ENCODE measurements at regions not wholly inside any gene's neighbourhood (a gene's known extent, or its start where the extent isn't known, plus 50 kb on each side); places are given as distances from the start of the nearest gene placed in this dataset.
A peak's percentile ranks its signal among the peaks of the same experiment; 100 is the strongest.

DNA sequence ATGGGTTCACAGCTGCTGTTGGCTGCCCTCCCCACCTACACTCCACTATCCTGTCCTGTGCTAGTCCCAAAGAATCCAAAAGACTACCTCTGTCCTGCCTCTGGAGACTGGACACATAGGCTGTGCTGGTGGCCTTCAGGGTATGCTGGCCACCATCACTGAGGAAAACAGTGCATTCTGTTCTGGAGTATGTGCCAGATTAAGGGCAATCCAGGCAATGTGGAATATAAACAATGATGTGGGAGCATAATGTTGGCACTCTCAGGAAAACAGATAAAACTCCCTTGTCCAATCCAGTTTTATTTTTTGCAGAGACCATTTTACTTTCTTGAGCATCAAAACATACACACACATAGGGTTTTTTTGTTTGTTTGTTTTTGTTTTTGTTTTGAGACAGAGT is 94.3 kb downstream of the GLUL start:
- Histone ChIP-seq H3K27ac (replicated peaks) (no peak overlapping the region), H3K27me3 (ENCODE audit: insufficient read depth, poor library complexity, severe bottlenecking) (no peaks in the 10 kb centered on the region), H3K4me3 (replicated peaks; ENCODE audit: insufficient read depth, low read length) (no peak overlapping the region)
- no peak for TF ChIP-seq SPI1 (IDR thresholded peaks at IDR 0.05; ENCODE audit: borderline replicate concordance, low read depth)
- TF ChIP-seq POLR2AphosphoS5 (IDR thresholded peaks at IDR 0.05; ENCODE audit: low read depth): no peak
- no peak for TF ChIP-seq CTCF (IDR thresholded peaks at IDR 0.05; ENCODE audit: insufficient read depth, low read length)
- TF ChIP-seq, protein P1, sequence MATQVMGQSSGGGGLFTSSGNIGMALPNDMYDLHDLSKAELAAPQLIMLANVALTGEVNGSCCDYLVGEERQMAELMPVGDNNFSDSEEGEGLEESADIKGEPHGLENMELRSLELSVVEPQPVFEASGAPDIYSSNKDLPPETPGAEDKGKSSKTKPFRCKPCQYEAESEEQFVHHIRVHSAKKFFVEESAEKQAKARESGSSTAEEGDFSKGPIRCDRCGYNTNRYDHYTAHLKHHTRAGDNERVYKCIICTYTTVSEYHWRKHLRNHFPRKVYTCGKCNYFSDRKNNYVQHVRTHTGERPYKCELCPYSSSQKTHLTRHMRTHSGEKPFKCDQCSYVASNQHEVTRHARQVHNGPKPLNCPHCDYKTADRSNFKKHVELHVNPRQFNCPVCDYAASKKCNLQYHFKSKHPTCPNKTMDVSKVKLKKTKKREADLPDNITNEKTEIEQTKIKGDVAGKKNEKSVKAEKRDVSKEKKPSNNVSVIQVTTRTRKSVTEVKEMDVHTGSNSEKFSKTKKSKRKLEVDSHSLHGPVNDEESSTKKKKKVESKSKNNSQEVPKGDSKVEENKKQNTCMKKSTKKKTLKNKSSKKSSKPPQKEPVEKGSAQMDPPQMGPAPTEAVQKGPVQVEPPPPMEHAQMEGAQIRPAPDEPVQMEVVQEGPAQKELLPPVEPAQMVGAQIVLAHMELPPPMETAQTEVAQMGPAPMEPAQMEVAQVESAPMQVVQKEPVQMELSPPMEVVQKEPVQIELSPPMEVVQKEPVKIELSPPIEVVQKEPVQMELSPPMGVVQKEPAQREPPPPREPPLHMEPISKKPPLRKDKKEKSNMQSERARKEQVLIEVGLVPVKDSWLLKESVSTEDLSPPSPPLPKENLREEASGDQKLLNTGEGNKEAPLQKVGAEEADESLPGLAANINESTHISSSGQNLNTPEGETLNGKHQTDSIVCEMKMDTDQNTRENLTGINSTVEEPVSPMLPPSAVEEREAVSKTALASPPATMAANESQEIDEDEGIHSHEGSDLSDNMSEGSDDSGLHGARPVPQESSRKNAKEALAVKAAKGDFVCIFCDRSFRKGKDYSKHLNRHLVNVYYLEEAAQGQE (IDR thresholded peaks at IDR 0.05; ENCODE audit: insufficient replicate concordance, low read depth): no peak
- no peak for TF ChIP-seq GABPA (IDR thresholded peaks at IDR 0.05; ENCODE audit: low read depth)
- DNase-seq (ENCODE audit: low read depth in 1 of 2, low spot score in 1 of 2): no peak

GRCh38 chr1:182295697-182296096 is 95.9 kb downstream of the GLUL start:
- no peak for DNase-seq (ENCODE audit: low read depth in 1 of 2, low spot score in 1 of 2)
- H3K27me3 ChIP-seq (ENCODE audit: insufficient read depth, poor library complexity, severe bottlenecking): no peaks in the 10 kb centered on the region
- H3K27ac ChIP-seq (replicated peaks): no peak overlapping the region
- no peak overlapping the region for H3K4me3 ChIP-seq (replicated peaks; ENCODE audit: insufficient read depth, low read length)
- TF ChIP-seq GABPA (IDR thresholded peaks at IDR 0.05; ENCODE audit: low read depth) (no peak), SPI1 (IDR thresholded peaks at IDR 0.05; ENCODE audit: borderline replicate concordance, low read depth) (peak; percentile 13; the same call in 1 of the 2 replicates)

DNA sequence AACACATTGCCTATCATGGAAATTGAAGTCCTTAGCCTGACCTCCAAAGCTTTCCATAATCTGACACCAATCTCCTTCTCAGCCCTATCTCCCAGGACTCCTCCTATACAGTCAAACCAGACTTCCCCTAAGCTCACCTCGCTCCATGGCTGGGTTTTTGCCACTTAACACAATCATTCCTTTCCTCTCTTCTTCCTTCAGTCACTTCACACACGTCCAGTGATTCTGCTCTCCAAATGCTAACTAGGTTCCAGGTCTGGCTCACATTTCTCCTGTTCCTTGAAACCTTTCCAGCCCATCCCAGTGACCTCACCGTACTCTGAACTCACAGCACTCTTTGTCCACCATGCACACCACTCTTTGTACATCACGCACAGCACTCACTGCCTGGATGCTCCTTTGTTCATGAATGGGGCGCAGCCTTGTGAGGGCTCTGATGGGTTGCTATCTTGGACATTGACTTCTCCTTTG is 98.4 kb downstream of the GLUL start:
- no peak overlapping the region for H3K4me3 ChIP-seq (replicated peaks; ENCODE audit: insufficient read depth, low read length)
- no peak for DNase-seq (ENCODE audit: low read depth in 1 of 2, low spot score in 1 of 2)
- no peaks in the 10 kb centered on the region for H3K27me3 ChIP-seq (ENCODE audit: insufficient read depth, poor library complexity, severe bottlenecking)
- TF ChIP-seq POLR2AphosphoS5 (IDR thresholded peaks at IDR 0.05; ENCODE audit: low read depth) (no peak), GABPA (IDR thresholded peaks at IDR 0.05; ENCODE audit: low read depth) (no peak), CTCF (IDR thresholded peaks at IDR 0.05; ENCODE audit: insufficient read depth, low read length) (no peak), SPI1 (IDR thresholded peaks at IDR 0.05; ENCODE audit: borderline replicate concordance, low read depth) (no peak)
- TF ChIP-seq, protein P1 (IDR thresholded peaks at IDR 0.05; ENCODE audit: insufficient replicate concordance, low read depth): no peak
- no peak overlapping the region for H3K27ac ChIP-seq (replicated peaks)

- no peak for TF ChIP-seq GABPA (IDR thresholded peaks at IDR 0.05; ENCODE audit: low read depth)
- TF ChIP-seq, protein P1 (IDR thresholded peaks at IDR 0.05; ENCODE audit: insufficient replicate concordance, low read depth): no peak
- no peak for TF ChIP-seq SPI1 (IDR thresholded peaks at IDR 0.05; ENCODE audit: borderline replicate concordance, low read depth)
- TF ChIP-seq CTCF (IDR thresholded peaks at IDR 0.05; ENCODE audit: insufficient read depth, low read length): no peak
- no peak for TF ChIP-seq POLR2AphosphoS5 (IDR thresholded peaks at IDR 0.05; ENCODE audit: low read depth)
- DNase-seq (ENCODE audit: low read depth in 1 of 2, low spot score in 1 of 2): no peak
Measured at GRCh38 chr1:182292193-182292741, 99.3 kb downstream of the GLUL start.

More at GRCh38 chr1:182292193-182292741, 99.3 kb downstream of the GLUL start:
- H3K27me3 ChIP-seq (ENCODE audit: insufficient read depth, poor library complexity, severe bottlenecking): no peaks in the 10 kb centered on the region
- H3K4me3 ChIP-seq (replicated peaks; ENCODE audit: insufficient read depth, low read length): no peak overlapping the region
- no peak overlapping the region for H3K27ac ChIP-seq (replicated peaks)
